HG02943 (cell line): ENCODE measurements at regions not wholly inside any gene's neighbourhood (a gene's known extent, or its start where the extent isn't known, plus 50 kb on each side); places are given as distances from the start of the nearest gene placed in this dataset.

Experiments
- ATAC-seq: cut with Tn5 transposase; IDR thresholded peaks from one replicate; pipeline ENCODE4 v1.9.1; 2021; ENCODE audit warnings: mild to moderate bottlenecking, low read depth, moderate library complexity; ENCODE audit not compliant: unreplicated experiment

GRCh38 chr7:20026762-20027161, 190.4 kb downstream of the MACC1 start:
- no peak for ATAC-seq

GRCh38 chr7:20021831-20022230, 195.4 kb downstream of the MACC1 start:
- peak; percentile 93 for ATAC-seq

GRCh38 chr7:20021066-20021465, 196.1 kb downstream of the MACC1 start:
- no peak for ATAC-seq

GRCh38 chr7:20019757-20020432, 197.3 kb downstream of the MACC1 start:
- no peak for ATAC-seq

- ATAC-seq, result no peak
These were observed 200.5 kb downstream of the MACC1 start for GRCh38 chr7:20016669-20017068.

GRCh38 chr7:20013536-20013935, 203.6 kb downstream of the MACC1 start:
- no peak for ATAC-seq

- no peak for ATAC-seq
These were observed 205.1 kb downstream of the MACC1 start for GRCh38 chr7:20012100-20012499.

GRCh38 chr7:20010877-20011276, 206.3 kb downstream of the MACC1 start:
- ATAC-seq, result no peak

GRCh38 chr7:20007510-20007909, 209.7 kb downstream of the MACC1 start:
- no peak for ATAC-seq

- no peak for ATAC-seq
These were observed 212.1 kb downstream of the MACC1 start for GRCh38 chr7:20005081-20005480.

- no peak for ATAC-seq
These were observed 217.5 kb downstream of the MACC1 start for GRCh38 chr7:19999681-20000080.

- no peak for ATAC-seq
These were observed 218.5 kb upstream of the TMEM196 start for GRCh38 chr7:19991936-19992335.

GRCh38 chr7:19989906-19990305, 216.5 kb upstream of the TMEM196 start:
- ATAC-seq, result no peak

GRCh38 chr7:19988860-19989259, 215.4 kb upstream of the TMEM196 start:
- no peak for ATAC-seq

- no peak for ATAC-seq
These were observed 210.8 kb upstream of the TMEM196 start for GRCh38 chr7:19984231-19984632.

GRCh38 chr7:19982841-19983835, 209.7 kb upstream of the TMEM196 start:
- ATAC-seq, result no peak

- ATAC-seq, result no peak
These were observed 200.2 kb upstream of the TMEM196 start for GRCh38 chr7:19973581-19973980.

GRCh38 chr7:19972876-19973275, 199.5 kb upstream of the TMEM196 start:
- no peak for ATAC-seq

- ATAC-seq, result no peak
These were observed 198.5 kb upstream of the TMEM196 start for GRCh38 chr7:19971956-19972355.

- no peak for ATAC-seq
These were observed 197.1 kb upstream of the TMEM196 start for GRCh38 chr7:19970514-19970913.

GRCh38 chr7:19969859-19970493, 196.6 kb upstream of the TMEM196 start:
- no peak for ATAC-seq
